HCT116 (cell line): ENCODE measurements at regions not wholly inside any gene's neighbourhood (a gene's known extent, or its start where the extent isn't known, plus 50 kb on each side); places are given as distances from the start of the nearest gene placed in this dataset.

Experiments used
- ATAC-seq: fragments of 200-7000 bp; cut with Tn5 transposase; 2 replicates; pipeline ENCODE4 v1.9.1; 2020; ENCODE audit warnings: mild to moderate bottlenecking, moderate library complexity
- BruUV-seq: library from RNA; stranded (reverse); fragments of 400-500 nt; replicated peaks from 2 replicates; lab custom pipeline; 2021; lab: Mats Ljungman, UMichigan
- CTCF ChIA-PET: fragments of 300-600 bp; sonication (Branson Sonifier 250); formaldehyde crosslinking; loops from one replicate; lab custom pipeline; 2021; ENCODE audit warnings: antibody characterized with exemption; lab: Charles Lee
- POLR2A ChIA-PET: fragments of 300-600, 350-600 bp; sonication (Branson Sonifier 250); formaldehyde crosslinking; loops from one replicate; lab custom pipeline; 2021; ENCODE audit warnings: antibody characterized with exemption; lab: Charles Lee
- RAD21 ChIA-PET, 2 experiments: fragments of 300-600 bp; sonication (Branson Sonifier 250); formaldehyde crosslinking; loops; one replicate each; lab custom pipeline; 2023; ENCODE audit warnings: low total read pairs in 2 of 2; ENCODE audit not compliant: uncharacterized antibody in 2 of 2, unreplicated experiment in 2 of 2, low non-redundant PET in 1 of 2; lab: Charles Lee
- DNase-seq: peaks from one replicate; pipeline ENCODE4 v3.0.0-alpha.2; 2010; ENCODE audit warnings: low read depth, low spot score
- H2AFZ ChIP-seq: fragments of 200-600 bp; shearing (Covaris generic), sonication (generic); 2 replicates; pipeline ENCODE4 v1.6.1; 2017; ENCODE audit warnings: low read depth, mixed run types, mixed read lengths, antibody characterized with exemption, low read length; ENCODE audit not compliant: poor library complexity, severe bottlenecking
- H3K27ac ChIP-seq: 2 replicates; pipeline ENCODE4 v1.5.1; 2012; ENCODE audit warnings: low read depth, low read length
- H3K27me3 ChIP-seq: fragments of 200-600 bp; sonication (generic); 2 replicates; pipeline ENCODE4 v1.6.1; 2016; ENCODE audit warnings: mixed run types, low read length, mixed read lengths; ENCODE audit not compliant: insufficient read depth
- H3K36me3 ChIP-seq, 2 experiments: fragments of 200-500 bp in 1 of 2; fragments of 200-600 bp in 1 of 2; sonication (Bioruptor generic) in 1 of 2; sonication (generic) in 1 of 2; 2 replicates each; pipeline versions ENCODE4 v1.5.1 to v1.6.1; 2014 to 2016; ENCODE audit warnings: low read length in 2 of 2, inconsistent platforms in 1 of 2, mixed read lengths in 1 of 2, mixed run types in 1 of 2; ENCODE audit not compliant: insufficient read depth in 2 of 2, control insufficient read depth in 1 of 2
- H3K4me1 ChIP-seq, 2 experiments: fragments of 200-600 bp in 1 of 2; sonication (generic) in 1 of 2; 2 replicates each; pipeline versions ENCODE4 v1.5.1 to v1.6.1; 2012 to 2017; ENCODE audit warnings: low read length in 2 of 2, inconsistent platforms in 1 of 2, mild to moderate bottlenecking in 1 of 2, mixed read lengths in 1 of 2, mixed run types in 1 of 2, moderate library complexity in 1 of 2; ENCODE audit not compliant: insufficient read depth in 2 of 2, control insufficient read depth in 1 of 2
- H3K4me2 ChIP-seq: fragments of 200-600 bp; sonication (generic); 2 replicates; pipeline ENCODE4 v1.6.1; 2017; ENCODE audit warnings: mixed run types, low read length, mixed read lengths
- H3K4me3 ChIP-seq, 2 experiments: fragments of 200-600 bp in 1 of 2; sonication (generic) in 1 of 2; replicated peaks in 1 of 2; 2 replicates each; pipeline ENCODE4 v1.5.1; 2011 to 2016; ENCODE audit warnings: low read length in 2 of 2, control low read depth in 1 of 2, low read depth in 1 of 2, mild to moderate bottlenecking in 1 of 2, mixed read lengths in 1 of 2, mixed run types in 1 of 2
- H3K79me2 ChIP-seq: fragments of 200-600 bp; sonication (generic); 2 replicates; pipeline ENCODE4 v1.6.1; 2017; ENCODE audit warnings: mild to moderate bottlenecking, mixed run types, low read length, moderate library complexity, mixed read lengths; ENCODE audit not compliant: insufficient read depth
- H3K9ac ChIP-seq: fragments of 200-600 bp; sonication (generic); 2 replicates; pipeline ENCODE4 v1.6.1; 2016; ENCODE audit warnings: low read length, mixed read lengths
- H3K9me2 ChIP-seq: fragments of 200-600 bp; sonication (generic), shearing (Covaris generic); 2 replicates; pipeline ENCODE4 v1.6.1; 2017; ENCODE audit warnings: mixed run types, mild to moderate bottlenecking, moderate library complexity; ENCODE audit not compliant: insufficient read depth
- H3K9me3 ChIP-seq, 2 experiments: fragments of 200-500 bp in 1 of 2; fragments of 200-600 bp in 1 of 2; sonication (Bioruptor generic) in 1 of 2; sonication (generic) in 1 of 2; 2 replicates each; pipeline ENCODE4 v1.6.1; 2014 to 2017; ENCODE audit warnings: low read length in 2 of 2, mixed read lengths in 2 of 2, inconsistent platforms in 1 of 2, low read depth in 1 of 2, mild to moderate bottlenecking in 1 of 2, mixed run types in 1 of 2, moderate library complexity in 1 of 2; ENCODE audit not compliant: control insufficient read depth in 1 of 2, insufficient read depth in 1 of 2
- H4K20me1 ChIP-seq: fragments of 200-600 bp; sonication (generic), shearing (Covaris generic); 2 replicates; pipeline ENCODE4 v1.6.1; 2017; ENCODE audit warnings: mixed run types, mild to moderate bottlenecking, moderate library complexity; ENCODE audit not compliant: insufficient read depth
- EGR1 ChIP-seq: IDR thresholded peaks from 2 replicates; pipeline ENCODE4 v1.6.1; 2012; ENCODE audit warnings: low read depth
- ELF1 ChIP-seq: IDR thresholded peaks from 2 replicates; pipeline ENCODE4 v1.6.1; 2012; ENCODE audit warnings: low read depth, borderline replicate concordance
- EZH2 ChIP-seq: fragments of 200-600 bp; sonication (generic); IDR thresholded peaks from 2 replicates; pipeline ENCODE4 v1.6.1; 2017; ENCODE audit warnings: antibody characterized with exemption, mixed run types
- POLR2A ChIP-seq: IDR thresholded peaks from 2 replicates; pipeline ENCODE4 v1.7.0; 2011; ENCODE audit warnings: borderline replicate concordance; ENCODE audit not compliant: insufficient read depth, insufficient read length; ENCODE audit errors: extremely low read depth
- POLR2AphosphoS5 ChIP-seq: IDR thresholded peaks from 2 replicates; pipeline ENCODE4 v1.6.1; 2011; ENCODE audit warnings: mild to moderate bottlenecking, low read depth, low read length, moderate library complexity
- RAD21 ChIP-seq: IDR thresholded peaks from 2 replicates; pipeline ENCODE4 v1.6.1; 2012; ENCODE audit warnings: low read depth, mild to moderate bottlenecking
- TCF7L2 ChIP-seq: IDR thresholded peaks from 2 replicates; pipeline ENCODE4 v1.7.0; 2011; ENCODE audit warnings: borderline replicate concordance, inconsistent platforms; ENCODE audit not compliant: insufficient read depth, insufficient read length; ENCODE audit errors: extremely low read depth
- ZBTB33 ChIP-seq: IDR thresholded peaks from 2 replicates; pipeline ENCODE4 v1.6.1; 2011; ENCODE audit warnings: mild to moderate bottlenecking, low read length, moderate library complexity; ENCODE audit not compliant: insufficient replicate concordance; ENCODE audit errors: extremely low read depth
- ZNF274 ChIP-seq: fragments of 200-500 bp; sonication (Bioruptor generic); IDR thresholded peaks from 2 replicates; pipeline ENCODE4 v1.6.1; 2014; ENCODE audit warnings: mild to moderate bottlenecking, low read depth, low read length, inconsistent platforms
- intact Hi-C: fragments of 100-400 bp; cut with micrococcal nuclease; formaldehyde crosslinking; loops from 2 replicates; pipeline ENCODE4 v1.10.0; 2022
- TF ChIP-seq, protein P1 (sequence below), 3 experiments: fragments of 200-600 bp in 1 of 3; sonication (generic) in 1 of 3; IDR thresholded peaks in 2 of 3; conservative IDR thresholded peaks in 1 of 3; 2 replicates each; pipeline ENCODE4 v1.5.1; 2012 to 2017; ENCODE audit warnings: low read depth in 2 of 3, low read length in 2 of 3, antibody characterized with exemption in 1 of 3, borderline replicate concordance in 1 of 3, control low read depth in 1 of 3, mild to moderate bottlenecking in 1 of 3, mixed read lengths in 1 of 3, mixed run types in 1 of 3, moderate library complexity in 1 of 3; ENCODE audit not compliant: insufficient read depth in 1 of 3
- TF ChIP-seq, protein P2 (sequence below): IDR thresholded peaks from 2 replicates; pipeline ENCODE4 v1.6.1; 2012

DNA sequence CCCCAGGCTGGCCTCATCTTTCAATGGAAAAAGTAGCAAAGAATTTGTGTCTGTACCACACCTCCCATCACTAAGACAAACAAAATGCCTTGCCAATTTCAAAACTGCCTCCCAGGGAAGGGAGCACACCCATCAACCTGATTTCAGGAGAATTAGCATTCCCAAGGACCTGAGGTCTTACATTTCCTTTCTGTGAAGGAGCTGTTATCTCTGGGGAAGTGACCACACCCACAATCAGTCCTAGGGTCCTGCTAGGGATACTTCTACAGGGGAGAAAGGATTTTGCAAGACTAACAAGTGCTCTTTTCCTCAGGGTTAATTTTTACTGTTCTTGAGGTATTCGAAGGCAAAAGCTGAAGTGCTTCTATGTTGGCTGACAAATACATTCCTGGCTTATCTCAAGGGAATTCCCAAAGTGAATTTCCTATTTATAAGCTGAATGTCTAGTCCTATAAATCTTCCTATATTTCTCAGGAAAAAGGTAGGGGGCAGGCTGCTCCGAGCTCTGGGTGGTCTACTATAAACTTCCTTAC, 97.4 kb upstream of the ITGA1 start:
- Histone ChIP-seq H3K9me2 (no peaks in the 10 kb centered on the region), H3K79me2 (no peaks in the 10 kb centered on the region)
- POLR2A ChIA-PET: no interaction called here
- ATAC-seq: no peak
- intact Hi-C loops: no loop called here
- TF ChIP-seq, protein P1, sequence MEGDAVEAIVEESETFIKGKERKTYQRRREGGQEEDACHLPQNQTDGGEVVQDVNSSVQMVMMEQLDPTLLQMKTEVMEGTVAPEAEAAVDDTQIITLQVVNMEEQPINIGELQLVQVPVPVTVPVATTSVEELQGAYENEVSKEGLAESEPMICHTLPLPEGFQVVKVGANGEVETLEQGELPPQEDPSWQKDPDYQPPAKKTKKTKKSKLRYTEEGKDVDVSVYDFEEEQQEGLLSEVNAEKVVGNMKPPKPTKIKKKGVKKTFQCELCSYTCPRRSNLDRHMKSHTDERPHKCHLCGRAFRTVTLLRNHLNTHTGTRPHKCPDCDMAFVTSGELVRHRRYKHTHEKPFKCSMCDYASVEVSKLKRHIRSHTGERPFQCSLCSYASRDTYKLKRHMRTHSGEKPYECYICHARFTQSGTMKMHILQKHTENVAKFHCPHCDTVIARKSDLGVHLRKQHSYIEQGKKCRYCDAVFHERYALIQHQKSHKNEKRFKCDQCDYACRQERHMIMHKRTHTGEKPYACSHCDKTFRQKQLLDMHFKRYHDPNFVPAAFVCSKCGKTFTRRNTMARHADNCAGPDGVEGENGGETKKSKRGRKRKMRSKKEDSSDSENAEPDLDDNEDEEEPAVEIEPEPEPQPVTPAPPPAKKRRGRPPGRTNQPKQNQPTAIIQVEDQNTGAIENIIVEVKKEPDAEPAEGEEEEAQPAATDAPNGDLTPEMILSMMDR (IDR thresholded peaks at IDR 0.05 in 2 of 3, conservative IDR thresholded peaks at IDR 0.05 in 1 of 3; ENCODE audit: borderline replicate concordance in 1 of 3, insufficient read depth in 1 of 3, low read depth in 2 of 3, low read length in 2 of 3): no peak
- no peak for TF ChIP-seq POLR2A
- no peak for TF ChIP-seq ZBTB33
- TF ChIP-seq TCF7L2: no peak
- TF ChIP-seq POLR2AphosphoS5: no peak
- no peak for TF ChIP-seq RAD21
- TF ChIP-seq ELF1: no peak
- TF ChIP-seq EGR1: no peak
- TF ChIP-seq, protein P2, sequence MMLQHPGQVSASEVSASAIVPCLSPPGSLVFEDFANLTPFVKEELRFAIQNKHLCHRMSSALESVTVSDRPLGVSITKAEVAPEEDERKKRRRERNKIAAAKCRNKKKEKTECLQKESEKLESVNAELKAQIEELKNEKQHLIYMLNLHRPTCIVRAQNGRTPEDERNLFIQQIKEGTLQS: no peak
- TF ChIP-seq EZH2: no peak
- no peak for TF ChIP-seq ZNF274
- TF ChIP-seq, all 23 proteins: peak for 0
- H3K4me2 ChIP-seq: no peak overlapping the region
- no peaks in the 10 kb centered on the region for H4K20me1 ChIP-seq
- no peaks in the 10 kb centered on the region for H3K36me3 ChIP-seq
- BruUV-seq: no TSS peak
- CTCF ChIA-PET: no interaction called here
- no peak for DNase-seq
- H2AFZ ChIP-seq: no peak overlapping the region
- H3K4me1 ChIP-seq: no peaks in the 10 kb centered on the region
- no peak overlapping the region for H3K4me3 ChIP-seq
- no peak overlapping the region for H3K27ac ChIP-seq
- H3K9ac ChIP-seq: no peak overlapping the region
- RAD21 ChIA-PET: no interaction called here
- H3K9me3 ChIP-seq: no peaks in the 10 kb centered on the region
- H3K27me3 ChIP-seq: no peaks in the 10 kb centered on the region
